Ishikawa (cell line): ENCODE measurements at regions not wholly inside any gene's neighbourhood (a gene's known extent, or its start where the extent isn't known, plus 50 kb on each side); places are given as distances from the start of the nearest gene placed in this dataset.

Experiments used
- CEBPB ChIP-seq: IDR thresholded peaks from 2 replicates; pipeline ENCODE4 v1.6.1; 2012
- CREB1 ChIP-seq: IDR thresholded peaks from 2 replicates; pipeline ENCODE4 v1.6.1; 2012; ENCODE audit warnings: low read depth
- EGR1 ChIP-seq: IDR thresholded peaks from 2 replicates; pipeline ENCODE4 v1.6.1; 2012
- EP300 ChIP-seq: IDR thresholded peaks from 2 replicates; pipeline ENCODE4 v1.6.1; 2012; ENCODE audit warnings: borderline replicate concordance
- FOXM1 ChIP-seq: IDR thresholded peaks from 2 replicates; pipeline ENCODE4 v1.6.1; 2012; ENCODE audit warnings: low read depth, borderline replicate concordance
- NFIC ChIP-seq: IDR thresholded peaks from 2 replicates; pipeline ENCODE4 v1.6.1; 2012
- RAD21 ChIP-seq: IDR thresholded peaks from 2 replicates; pipeline ENCODE4 v1.6.1; 2012; ENCODE audit warnings: low read depth
- REST ChIP-seq: IDR thresholded peaks from 2 replicates; pipeline ENCODE4 v1.6.1; 2012; ENCODE audit warnings: low read depth, mild to moderate bottlenecking
- TAF1 ChIP-seq: IDR thresholded peaks from 2 replicates; pipeline ENCODE4 v1.6.1; 2012; ENCODE audit warnings: low read depth, mild to moderate bottlenecking
- TCF12 ChIP-seq: IDR thresholded peaks from 2 replicates; pipeline ENCODE4 v1.6.1; 2012; ENCODE audit warnings: low read depth
- TEAD4 ChIP-seq: IDR thresholded peaks from 2 replicates; pipeline ENCODE4 v1.6.1; 2012
- YY1 ChIP-seq: IDR thresholded peaks from 2 replicates; pipeline ENCODE4 v1.6.1; 2012; ENCODE audit warnings: low read depth
- ZBTB7A ChIP-seq: IDR thresholded peaks from 2 replicates; pipeline ENCODE4 v1.6.1; 2012; ENCODE audit warnings: low read depth
- TF ChIP-seq, protein P1 (sequence below): IDR thresholded peaks from 2 replicates; pipeline ENCODE4 v1.6.1; 2012
- TF ChIP-seq, protein P2 (sequence below): IDR thresholded peaks from 2 replicates; pipeline ENCODE4 v1.6.1; 2012

- TF ChIP-seq CEBPB (no peak), REST (no peak), TAF1 (no peak)
Observed at GRCh38 chr1:36702963-36703362, 220.2 kb upstream of the CSF3R start.

DNA sequence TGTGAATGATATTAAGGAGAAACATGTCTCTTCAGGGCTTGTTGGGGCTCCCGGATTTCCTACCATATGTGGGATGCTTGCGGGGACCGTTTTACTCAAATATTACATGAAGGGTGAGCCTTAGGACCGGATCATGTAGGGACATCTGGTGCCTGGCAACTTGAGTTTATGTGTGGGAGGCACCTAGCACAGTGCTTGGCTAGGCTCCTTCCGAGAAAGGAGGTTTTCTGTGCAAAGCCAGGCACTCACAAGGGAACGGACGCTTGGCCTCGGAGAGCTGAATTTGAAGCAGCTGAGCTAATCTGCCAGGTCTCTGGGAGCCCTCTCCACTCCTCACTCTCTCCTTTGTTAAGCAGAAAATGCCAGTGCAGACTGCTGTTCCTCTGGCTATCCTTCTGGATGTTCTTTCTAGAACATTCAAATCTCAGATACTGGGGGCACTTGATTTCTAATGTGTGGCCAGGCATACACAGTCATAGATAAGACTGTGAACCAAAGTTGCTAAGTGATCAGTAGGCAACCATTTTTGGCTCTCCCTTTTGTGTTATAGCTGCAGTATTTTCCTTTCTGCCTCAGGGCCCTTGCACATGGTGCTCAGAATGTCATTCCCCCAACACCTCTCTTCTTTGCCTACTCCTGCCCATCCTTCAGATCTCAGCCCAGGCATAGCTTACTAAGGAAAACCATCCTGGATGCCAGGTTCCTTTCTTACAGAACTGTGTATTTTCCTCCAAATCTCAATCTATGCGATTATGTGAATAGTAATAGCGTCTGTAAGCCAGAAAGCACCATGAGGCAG is 216.6 kb upstream of the CSF3R start:
- TF ChIP-seq RAD21, result no peak
- TF ChIP-seq ZBTB7A, result no peak
- no peak for TF ChIP-seq REST
- TF ChIP-seq EP300, result no peak
- no peak for TF ChIP-seq CREB1
- no peak for TF ChIP-seq NFIC
- no peak for TF ChIP-seq YY1
- no peak for TF ChIP-seq FOXM1

DNA sequence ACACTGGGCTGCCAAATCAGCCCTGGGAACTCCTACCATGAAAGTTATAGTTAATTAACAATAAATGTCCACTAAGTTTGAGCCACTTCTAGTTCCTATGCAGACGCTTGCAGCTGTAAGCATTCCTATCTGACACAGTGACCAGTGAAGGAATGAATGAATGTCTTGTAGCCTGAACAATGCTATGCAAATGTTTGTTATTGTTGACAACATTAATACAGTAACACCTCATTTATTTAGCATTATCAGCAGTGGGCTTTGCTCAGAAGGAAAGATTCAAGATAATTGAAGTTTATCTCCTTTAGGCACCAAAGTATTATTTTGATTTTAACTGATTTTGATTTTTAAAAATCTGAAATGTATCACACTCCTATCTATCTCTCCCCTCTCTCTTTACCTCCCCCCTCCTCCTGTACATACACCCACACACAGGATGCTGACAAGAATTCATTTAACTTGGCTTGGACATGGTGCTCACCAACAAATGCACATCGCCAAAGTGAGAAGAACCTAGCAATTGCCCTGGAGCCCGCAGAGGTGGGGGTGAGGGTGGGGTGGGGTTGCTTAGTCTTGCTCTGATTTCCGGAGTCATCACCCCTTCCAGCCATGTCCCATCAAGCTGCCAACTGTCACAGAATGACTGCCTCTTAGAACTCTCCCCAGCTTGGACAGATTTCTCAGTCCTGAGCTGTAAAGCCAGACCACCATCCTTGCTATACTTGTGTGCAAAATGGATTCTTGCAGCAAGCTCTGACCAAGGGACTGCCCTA is 215.3 kb upstream of the CSF3R start:
- TF ChIP-seq EP300, result no peak
- no peak for TF ChIP-seq EGR1
- TF ChIP-seq, protein P1, sequence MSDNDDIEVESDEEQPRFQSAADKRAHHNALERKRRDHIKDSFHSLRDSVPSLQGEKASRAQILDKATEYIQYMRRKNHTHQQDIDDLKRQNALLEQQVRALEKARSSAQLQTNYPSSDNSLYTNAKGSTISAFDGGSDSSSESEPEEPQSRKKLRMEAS, result no peak
- TF ChIP-seq, protein P2, sequence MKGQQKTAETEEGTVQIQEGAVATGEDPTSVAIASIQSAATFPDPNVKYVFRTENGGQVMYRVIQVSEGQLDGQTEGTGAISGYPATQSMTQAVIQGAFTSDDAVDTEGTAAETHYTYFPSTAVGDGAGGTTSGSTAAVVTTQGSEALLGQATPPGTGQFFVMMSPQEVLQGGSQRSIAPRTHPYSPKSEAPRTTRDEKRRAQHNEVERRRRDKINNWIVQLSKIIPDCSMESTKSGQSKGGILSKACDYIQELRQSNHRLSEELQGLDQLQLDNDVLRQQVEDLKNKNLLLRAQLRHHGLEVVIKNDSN, result no peak
- TF ChIP-seq FOXM1, result no peak
- no peak for TF ChIP-seq NFIC
- no peak for TF ChIP-seq ZBTB7A
- TF ChIP-seq REST, result no peak
- no peak for TF ChIP-seq TCF12

DNA sequence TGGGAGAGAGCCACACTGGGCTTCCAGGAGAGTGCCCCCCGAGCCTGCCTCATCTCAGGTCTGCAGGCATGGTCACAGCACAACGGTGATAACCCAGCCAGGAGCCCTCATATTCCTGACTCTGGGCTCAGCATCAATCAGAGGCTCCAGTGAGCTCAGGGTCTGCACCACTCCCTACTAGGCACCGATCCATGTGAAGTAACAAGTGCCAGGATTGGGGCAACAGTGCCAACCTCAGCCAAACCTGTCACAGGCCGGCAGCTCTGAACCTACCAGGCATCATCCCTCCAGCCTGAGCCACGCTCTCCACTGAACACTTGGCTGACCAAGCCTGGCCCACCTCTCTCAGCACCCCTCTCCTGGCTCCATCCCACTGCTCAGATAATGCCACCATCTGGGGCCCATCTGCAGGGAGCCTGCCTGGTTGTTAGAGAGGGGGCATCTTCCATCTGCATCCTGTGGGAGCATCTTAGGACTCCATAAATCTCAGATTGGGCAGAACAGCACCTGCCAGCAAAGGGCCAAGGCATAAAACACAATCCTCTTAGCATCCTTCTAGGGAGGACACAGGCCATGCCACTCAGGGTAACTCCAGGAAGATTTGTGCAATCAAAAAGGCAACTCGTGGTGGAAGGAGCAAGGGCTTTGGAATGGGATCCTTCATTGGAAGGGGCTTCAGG is 213.7 kb upstream of the CSF3R start:
- TF ChIP-seq TAF1 (no peak), TEAD4 (no peak), CREB1 (no peak), NFIC (no peak), RAD21 (no peak), TCF12 (no peak)

DNA sequence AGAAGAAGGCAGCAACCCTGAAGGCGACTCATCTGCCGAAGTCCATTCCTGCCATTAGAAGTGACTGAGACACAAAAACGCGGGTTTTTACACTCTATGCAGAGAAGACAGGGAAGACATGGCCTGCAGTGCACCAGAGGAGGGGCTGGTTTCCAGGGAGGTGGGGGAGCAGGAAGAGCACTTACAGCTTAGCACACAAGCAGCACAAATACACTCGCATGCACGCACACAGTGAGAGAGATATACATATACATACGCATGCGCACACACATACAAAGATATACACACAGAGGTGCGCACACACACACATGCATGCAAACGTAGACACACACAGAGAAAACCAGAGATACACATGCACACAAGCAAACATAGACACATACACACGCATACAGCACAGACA is 210.9 kb upstream of the CSF3R start:
- no peak for TF ChIP-seq CREB1
- TF ChIP-seq, protein P1, result no peak
- no peak for TF ChIP-seq REST
- no peak for TF ChIP-seq EP300
- no peak for TF ChIP-seq TAF1
- TF ChIP-seq EGR1, result no peak
- TF ChIP-seq TEAD4, result no peak
- no peak for TF ChIP-seq YY1
- no peak for TF ChIP-seq RAD21
- no peak for TF ChIP-seq CEBPB
